Smooth muscle cell of the brain vasculature (primary cell): ENCODE measurements at regions not wholly inside any gene's neighbourhood (a gene's known extent, or its start where the extent isn't known, plus 50 kb on each side); places are given as distances from the start of the nearest gene placed in this dataset.

Experiments used
- DNase-seq: peaks from one replicate; pipeline ENCODE4 v3.0.0-alpha.2; 2012; ENCODE audit warnings: low read depth, low spot score

DNA sequence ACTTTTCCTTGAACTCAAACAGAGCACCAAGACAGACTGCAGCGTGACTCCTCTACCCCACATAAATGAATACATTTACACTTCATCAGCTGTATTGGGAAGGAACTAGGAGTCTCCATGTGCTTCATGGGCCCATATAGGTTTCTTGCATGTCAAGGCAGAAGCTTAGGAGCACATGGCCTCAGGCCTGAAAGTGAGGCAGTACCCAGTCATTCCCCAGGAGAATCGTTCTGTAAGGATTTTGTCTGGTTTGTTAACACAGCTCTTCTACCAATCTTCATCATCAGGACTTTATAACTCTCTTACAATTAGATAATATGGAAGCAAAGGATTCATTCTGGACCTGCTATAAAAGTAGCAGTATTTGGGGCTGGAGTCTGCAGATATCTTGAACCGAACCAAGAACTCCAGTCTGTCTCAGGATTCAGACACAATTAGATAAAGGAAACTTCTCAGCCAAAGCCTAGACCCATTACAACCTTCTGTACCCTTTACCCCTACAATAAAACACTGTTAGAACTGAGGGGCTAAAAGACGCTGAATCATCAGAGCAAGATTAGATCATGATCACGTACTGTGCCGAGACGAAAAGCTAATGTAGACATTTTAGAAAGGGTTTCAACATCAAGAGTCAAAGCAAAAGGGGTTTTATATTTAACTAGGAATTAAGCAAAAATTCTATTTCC is 385.5 kb upstream of the SLC30A5 start:
- no peak for DNase-seq

DNA sequence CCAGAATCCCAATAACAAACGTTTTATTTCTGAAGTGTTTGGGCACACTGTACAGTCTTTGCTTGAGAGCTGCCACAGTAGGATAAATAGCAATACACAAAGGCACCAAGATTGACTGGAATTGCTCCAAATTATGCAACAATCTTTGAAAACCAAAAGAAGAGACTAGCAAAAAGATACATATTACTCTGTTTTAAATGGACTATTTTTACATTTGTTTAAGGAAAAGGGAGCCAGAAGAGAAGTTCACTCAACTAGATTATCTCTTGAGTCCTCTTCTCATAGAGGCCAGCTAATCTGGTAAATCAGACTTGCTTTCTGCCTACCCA is 385.0 kb upstream of the SLC30A5 start:
- no peak for DNase-seq

DNA sequence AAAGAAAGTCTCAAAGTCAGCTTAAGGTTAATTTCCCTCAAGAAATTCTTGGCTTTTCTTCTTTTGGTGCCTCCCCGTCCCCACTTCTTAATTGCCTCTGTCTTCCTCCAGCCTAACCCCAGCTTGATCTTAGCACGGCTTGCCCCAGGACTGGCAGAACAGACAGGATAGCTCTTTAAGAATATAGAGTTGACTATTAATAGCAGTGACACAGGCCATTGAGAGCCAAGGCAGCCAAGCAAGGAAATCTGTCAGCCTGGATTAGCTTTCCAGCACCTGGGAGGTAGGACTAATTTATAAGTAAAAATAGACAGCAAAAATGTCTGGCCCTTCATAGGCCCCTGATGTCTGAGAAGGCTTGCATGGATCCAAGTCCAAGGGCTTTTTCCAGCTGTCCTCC is 384.6 kb upstream of the SLC30A5 start:
- no peak for DNase-seq

DNA sequence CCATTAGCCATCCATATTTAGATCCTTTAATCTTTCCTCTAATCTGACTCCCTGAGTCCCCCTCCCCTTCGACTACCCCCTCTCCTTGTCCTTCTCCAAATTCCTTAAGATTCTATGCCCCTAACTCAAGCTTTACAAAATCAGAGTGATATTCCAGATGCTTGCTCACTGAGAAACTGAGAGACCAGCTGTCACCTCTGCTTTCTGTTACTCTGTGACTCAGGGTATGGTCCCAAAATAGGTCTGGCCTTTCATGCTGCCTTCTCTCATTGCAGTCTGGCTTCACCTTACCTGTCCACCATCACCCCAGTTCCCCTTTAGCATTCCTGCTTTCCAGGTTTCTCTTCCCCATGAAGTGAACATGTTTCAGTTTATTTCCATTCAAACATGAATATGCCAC is 383.3 kb upstream of the SLC30A5 start:
- no peak for DNase-seq

- no peak for DNase-seq
Measured at GRCh38 chr5:68711293-68712200, 382.3 kb upstream of the SLC30A5 start.

DNA sequence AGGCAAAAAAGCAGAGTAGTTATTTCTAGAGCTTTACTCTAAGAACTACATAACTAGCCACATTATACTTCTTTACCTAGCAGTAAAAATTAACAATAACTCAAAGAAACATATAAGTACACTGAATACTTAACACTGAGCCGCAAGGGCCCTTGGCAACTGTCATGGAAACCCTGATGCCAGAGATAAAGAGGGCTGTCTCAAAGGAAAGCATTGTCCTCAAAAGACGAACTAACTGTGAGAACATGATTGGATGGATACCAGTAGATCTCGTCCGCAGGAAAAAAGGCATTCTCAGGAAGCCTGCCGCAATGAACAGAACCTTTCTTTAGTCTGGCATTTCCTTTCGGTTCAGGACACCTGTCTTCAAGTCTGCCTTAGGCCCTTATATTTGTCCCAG is 379.0 kb upstream of the SLC30A5 start:
- no peak for DNase-seq

- DNase-seq: no peak
Measured at GRCh38 chr5:68720884-68721610, 372.8 kb upstream of the SLC30A5 start.

GRCh38 chr5:68722357-68722756 is 371.5 kb upstream of the SLC30A5 start:
- no peak for DNase-seq

DNA sequence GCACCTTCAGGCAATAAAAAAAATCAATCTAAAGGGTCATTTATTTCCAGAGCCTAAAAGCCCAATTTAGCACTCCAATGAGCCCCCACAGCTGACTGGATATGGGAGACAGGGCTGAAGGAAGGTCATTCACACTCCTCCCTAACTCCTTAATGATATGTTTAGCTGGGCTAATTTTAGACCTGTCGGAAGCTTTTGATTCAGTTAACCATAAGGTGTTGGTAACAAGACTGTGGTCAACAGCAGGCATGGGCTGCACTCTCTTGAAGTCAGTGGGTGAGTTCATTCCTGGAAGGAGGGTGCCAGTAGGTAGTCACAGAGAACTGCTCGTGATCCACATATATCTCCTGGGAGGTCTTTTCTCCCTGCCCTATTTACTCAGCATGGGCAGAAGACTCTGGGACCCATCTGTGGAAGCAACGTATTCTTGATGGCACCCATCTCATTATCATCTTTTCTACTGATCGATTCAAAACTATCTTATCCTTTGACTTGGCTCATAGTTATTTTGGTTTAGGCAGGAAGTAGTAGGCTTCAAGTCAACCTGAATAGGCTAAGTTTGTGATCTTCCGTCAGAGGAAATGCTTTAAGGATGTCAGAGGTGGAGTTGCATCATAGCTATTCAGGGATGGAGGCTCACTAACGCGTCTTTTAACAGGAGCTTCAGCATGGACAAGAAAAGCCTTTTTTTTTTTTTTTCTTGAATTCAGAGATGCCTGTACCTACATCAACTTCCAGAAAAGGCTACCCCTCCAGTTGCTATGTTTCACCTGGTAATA is 367.7 kb upstream of the SLC30A5 start:
- no peak for DNase-seq

DNA sequence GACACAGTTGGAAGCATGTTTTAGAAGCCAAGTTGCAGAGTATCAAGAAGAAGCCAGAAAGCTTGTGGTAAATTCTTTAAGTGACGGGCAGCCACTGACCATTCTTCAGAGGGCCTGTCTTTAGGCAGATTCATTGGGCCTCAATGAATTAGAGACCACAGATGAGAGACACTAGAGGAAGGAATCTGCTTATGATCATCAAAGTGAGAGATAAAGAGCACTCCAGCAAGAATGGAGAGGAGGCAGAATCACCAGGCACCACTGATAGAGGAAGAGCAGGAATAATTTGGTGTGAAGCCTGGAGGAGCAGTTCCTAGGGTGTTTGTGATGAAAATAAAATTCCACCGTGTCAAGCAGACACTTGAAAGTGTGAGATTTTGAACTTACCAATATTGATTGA is 365.9 kb upstream of the SLC30A5 start:
- DNase-seq: no peak

GRCh38 chr5:68729678-68730077 is 364.1 kb upstream of the SLC30A5 start:
- no peak for DNase-seq

DNA sequence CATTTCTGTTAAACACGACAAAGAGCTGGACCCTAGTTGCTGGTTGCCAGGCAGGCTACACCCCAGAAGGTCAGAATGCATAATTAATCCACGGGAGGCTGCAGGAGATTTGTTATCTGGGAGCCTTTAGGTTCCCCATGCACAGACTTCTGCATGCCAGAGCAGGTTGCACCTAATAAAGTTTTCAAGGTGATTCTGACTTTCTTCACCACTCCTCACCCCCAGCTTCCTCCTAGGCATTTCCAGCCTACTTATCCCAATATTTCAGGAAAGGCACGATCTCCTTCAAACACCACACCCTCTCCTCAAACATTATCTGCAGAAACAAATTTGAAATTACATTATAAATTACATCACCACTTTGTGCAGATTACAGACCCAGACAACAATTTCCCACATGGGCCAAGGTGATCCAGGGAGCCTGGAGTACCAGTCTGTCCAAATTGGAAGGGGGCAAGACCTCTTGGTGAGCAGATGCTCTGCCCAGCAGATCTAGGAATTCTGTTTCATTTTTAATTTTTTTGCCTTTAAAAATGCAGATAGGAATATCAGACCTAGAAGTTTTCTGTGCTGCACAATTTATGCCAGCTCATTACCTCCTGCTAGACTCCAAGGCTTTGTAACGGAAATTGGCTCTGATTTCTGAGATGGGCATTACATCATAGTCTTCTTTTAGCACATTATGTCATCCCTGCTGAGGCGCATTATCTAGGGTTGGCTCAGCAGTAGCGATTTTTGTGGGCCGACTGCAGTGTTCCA is 363.4 kb upstream of the SLC30A5 start:
- DNase-seq: peak; percentile 46

DNA sequence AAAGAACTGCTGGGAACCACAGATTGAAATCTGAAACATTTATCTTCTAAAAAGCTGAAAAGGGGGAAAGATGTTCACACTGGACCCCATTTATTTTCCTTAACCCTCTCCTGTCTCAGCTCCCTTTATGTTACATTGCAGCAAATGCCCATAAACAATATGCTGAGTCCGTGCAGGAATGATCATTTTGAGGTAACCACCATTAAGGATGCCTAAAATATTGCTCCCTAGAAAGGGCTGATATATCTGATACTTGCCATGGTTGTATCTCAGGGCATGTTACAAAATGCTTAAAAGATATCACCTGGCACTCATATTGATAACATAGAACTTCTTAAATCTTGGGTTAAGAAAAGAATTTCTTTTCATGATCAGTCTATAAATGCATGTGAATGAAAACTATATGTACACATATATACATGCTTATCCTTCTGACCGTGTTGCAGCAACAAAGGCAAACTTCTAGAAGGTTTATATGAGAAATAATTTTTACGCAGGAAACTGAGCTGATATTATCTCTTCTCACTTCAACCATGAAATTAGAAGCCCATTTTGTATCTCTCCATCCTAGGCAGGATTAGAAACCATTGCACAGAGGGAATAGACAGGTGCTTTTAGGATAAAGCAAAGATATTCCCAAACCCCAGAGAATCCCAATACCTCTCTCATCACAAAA is 362.7 kb upstream of the SLC30A5 start:
- DNase-seq: no peak

DNA sequence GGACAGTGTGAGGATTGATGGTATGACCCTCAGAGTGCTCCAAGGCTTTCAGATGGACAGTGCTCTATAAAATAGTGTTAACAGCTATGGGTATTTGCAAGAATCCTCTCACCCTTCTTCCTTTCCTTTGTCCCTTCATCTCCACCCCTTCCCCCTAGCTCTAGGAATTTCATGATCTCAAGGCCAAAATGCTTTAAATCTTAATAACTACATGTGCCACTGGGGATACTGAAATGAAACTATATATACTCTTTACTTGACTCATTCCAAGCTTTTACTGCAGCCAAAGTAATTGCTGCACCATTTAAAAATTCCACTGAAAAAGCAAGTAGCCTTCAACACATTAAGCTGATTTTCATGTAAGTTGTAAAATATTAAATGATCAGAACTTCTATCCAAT is 361.6 kb upstream of the SLC30A5 start:
- no peak for DNase-seq

- DNase-seq: no peak
Measured at GRCh38 chr5:68734781-68735180, 359.0 kb upstream of the SLC30A5 start.

GRCh38 chr5:68738236-68738635 is 355.6 kb upstream of the SLC30A5 start:
- DNase-seq: no peak

DNA sequence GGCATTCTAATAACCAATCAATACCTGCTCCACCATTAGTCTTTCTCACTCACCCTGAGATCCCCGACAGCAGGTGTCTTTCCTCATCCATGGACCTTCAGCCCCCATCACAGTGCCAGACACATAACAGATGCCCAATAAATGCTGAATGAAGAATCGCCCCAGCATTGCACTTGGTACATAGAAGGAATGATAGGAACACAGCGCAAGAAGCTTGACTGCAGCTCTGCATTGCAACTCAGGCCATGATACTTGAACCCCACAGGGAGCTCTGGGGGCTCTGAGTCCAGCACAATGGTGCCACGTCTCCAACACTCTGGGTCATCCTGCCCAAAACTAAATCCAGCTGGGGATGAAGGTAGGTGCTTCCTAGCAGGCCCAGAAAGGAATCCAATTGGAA is 355.0 kb upstream of the SLC30A5 start:
- no peak for DNase-seq

GRCh38 chr5:68739752-68740151 is 354.1 kb upstream of the SLC30A5 start:
- no peak for DNase-seq

DNA sequence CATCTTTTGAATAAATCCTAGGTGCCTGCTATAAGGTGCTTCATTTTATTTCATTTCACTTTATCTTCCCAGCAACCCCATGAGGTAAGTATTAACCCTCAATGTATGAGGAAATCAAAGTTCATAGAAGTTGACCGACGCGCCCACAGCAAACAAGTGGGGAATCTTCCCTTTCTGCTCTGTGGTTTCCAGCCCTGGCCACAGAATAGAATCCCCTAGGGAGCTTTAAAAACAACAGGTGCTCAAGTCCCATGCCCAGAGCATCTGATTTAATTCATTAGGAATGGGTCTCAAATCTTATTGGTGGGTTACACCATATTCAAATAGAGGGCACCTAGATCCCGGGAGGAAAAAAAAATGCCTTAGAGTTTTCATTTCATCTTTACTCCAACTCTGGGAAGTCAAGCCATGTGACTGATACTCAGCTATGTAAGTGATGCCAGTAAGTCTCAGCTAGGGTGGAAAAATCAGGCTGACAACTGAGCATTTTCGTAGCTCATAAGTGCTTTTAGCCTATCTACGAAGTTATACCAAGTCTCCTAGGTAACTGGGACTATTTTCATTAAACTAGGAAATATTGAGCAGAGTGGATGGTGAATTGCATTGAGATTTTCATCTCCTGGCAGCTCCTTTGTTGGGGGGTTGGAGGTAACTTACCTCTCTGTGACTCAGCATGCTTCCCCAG is 353.4 kb upstream of the SLC30A5 start:
- DNase-seq: no peak

GRCh38 chr5:68744206-68744605 is 349.6 kb upstream of the SLC30A5 start:
- no peak for DNase-seq
